Liver (tissue), 3 donors: ENCODE measurements at regions not wholly inside any gene's neighbourhood (a gene's known extent, or its start where the extent isn't known, plus 50 kb on each side); places are given as distances from the start of the nearest gene placed in this dataset.

Experiments used
- FOXA1 ChIP-seq: IDR thresholded peaks from 2 replicates; pipeline ENCODE4 v1.6.1; 2016; ENCODE audit warnings: antibody characterized with exemption
- TAF1 ChIP-seq: conservative IDR thresholded peaks from 2 replicates; pipeline ENCODE4 v1.6.1; 2016; ENCODE audit warnings: antibody characterized with exemption, mild to moderate bottlenecking
- TF ChIP-seq, protein P1 (sequence below): fragments of 150-350 bp; IDR thresholded peaks from 2 replicates; pipeline ENCODE4 v1.5.1; 2017; ENCODE audit warnings: improper control_type of control experiment, low read depth, low read length; ENCODE audit not compliant: missing input control
- donor health status: healthy.
- donor health status: healthy.

DNA sequence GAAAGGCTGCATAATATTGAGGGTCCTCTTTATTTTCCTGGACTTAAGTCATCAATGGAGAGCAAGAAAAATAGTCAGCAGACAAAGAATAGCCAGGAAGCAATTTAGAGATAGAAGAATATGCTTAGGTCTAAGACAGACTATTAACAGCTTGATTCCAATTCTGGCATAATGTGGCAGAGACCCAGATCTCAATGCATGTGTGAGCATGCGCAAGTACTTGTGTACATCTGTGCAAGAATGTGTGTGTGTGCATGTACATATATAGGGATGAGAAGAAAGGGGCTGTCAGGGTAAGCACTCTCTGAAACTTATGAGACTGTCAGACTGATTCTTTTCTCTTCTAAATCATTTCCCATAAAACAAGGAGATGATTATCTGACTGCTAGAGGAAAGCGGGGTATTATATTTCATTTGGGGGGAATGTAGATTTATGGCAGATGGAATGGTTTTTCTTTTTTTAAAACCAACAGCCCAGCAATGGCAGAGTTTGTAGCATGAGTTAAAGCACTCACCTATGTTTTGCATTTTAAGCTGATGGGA, 381.3 kb upstream of the SPRED2 start:
- TF ChIP-seq, protein P1, sequence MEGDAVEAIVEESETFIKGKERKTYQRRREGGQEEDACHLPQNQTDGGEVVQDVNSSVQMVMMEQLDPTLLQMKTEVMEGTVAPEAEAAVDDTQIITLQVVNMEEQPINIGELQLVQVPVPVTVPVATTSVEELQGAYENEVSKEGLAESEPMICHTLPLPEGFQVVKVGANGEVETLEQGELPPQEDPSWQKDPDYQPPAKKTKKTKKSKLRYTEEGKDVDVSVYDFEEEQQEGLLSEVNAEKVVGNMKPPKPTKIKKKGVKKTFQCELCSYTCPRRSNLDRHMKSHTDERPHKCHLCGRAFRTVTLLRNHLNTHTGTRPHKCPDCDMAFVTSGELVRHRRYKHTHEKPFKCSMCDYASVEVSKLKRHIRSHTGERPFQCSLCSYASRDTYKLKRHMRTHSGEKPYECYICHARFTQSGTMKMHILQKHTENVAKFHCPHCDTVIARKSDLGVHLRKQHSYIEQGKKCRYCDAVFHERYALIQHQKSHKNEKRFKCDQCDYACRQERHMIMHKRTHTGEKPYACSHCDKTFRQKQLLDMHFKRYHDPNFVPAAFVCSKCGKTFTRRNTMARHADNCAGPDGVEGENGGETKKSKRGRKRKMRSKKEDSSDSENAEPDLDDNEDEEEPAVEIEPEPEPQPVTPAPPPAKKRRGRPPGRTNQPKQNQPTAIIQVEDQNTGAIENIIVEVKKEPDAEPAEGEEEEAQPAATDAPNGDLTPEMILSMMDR, result no peak
- TF ChIP-seq FOXA1 (no peak), TAF1 (no peak)
